GM10266 (cell line): ENCODE measurements at regions not wholly inside any gene's neighbourhood (a gene's known extent, or its start where the extent isn't known, plus 50 kb on each side); places are given as distances from the start of the nearest gene placed in this dataset.
A peak's percentile ranks its signal among the peaks of the same experiment; 100 is the strongest.
"Not testable (repeated sequence)": the region's sequence is repeated elsewhere in the genome, so short reads cannot be mapped to it uniquely, and the experiment has no call there.

Experiments
- DNase-seq: peaks from one replicate; pipeline ENCODE4 v3.0.0; 2012; ENCODE audit errors: extremely low spot score
- CTCF ChIP-seq: IDR thresholded peaks from 2 replicates; pipeline ENCODE4 v1.5.1; 2012; ENCODE audit warnings: mild to moderate bottlenecking, low read depth; ENCODE audit not compliant: control insufficient read depth, insufficient read depth; ENCODE audit errors: missing control alignments

GRCh38 chr3:39705351-39705900, 104.0 kb upstream of the MYRIP start:
- no peak for TF ChIP-seq CTCF
- DNase-seq: no peak

- peak; percentile 67 for TF ChIP-seq CTCF
- DNase-seq: peak; percentile 57
Observed at GRCh38 chr3:39707314-39707909, 102.0 kb upstream of the MYRIP start.

GRCh38 chr3:39712413-39713048, 96.9 kb upstream of the MYRIP start:
- TF ChIP-seq CTCF: no peak
- DNase-seq: no peak

- DNase-seq: not testable (repeated sequence)
Observed at GRCh38 chr3:39713341-39713740, 96.1 kb upstream of the MYRIP start.

- no peak for TF ChIP-seq CTCF
- DNase-seq: no peak
Observed at GRCh38 chr3:39716849-39717248, 92.6 kb upstream of the MYRIP start.

- no peak for DNase-seq
- TF ChIP-seq CTCF: no peak
Observed at GRCh38 chr3:39718674-39719595, 90.5 kb upstream of the MYRIP start.

- DNase-seq: no peak
- TF ChIP-seq CTCF: no peak
Observed at GRCh38 chr3:39721076-39721475, 88.3 kb upstream of the MYRIP start.
